Smooth muscle cell (in vitro differentiated cells): ENCODE measurements at regions not wholly inside any gene's neighbourhood (a gene's known extent, or its start where the extent isn't known, plus 50 kb on each side); places are given as distances from the start of the nearest gene placed in this dataset.

Experiments used
- DNase-seq: peaks from one replicate; lab custom pipeline; 2025; ENCODE audit not compliant: unreplicated experiment; lab: John Stamatoyannopoulos, UW
- H2AFZ ChIP-seq: fragments of 200-600 bp; sonication (generic); 2 replicates; pipeline ENCODE4 v1.6.0; 2016; ENCODE audit warnings: antibody characterized with exemption, low read depth, mild to moderate bottlenecking
- H3F3A ChIP-seq: fragments of 200-600 bp; sonication (generic); 2 replicates; pipeline ENCODE4 v1.6.0; 2017; ENCODE audit warnings: antibody characterized with exemption, low read depth
- H3K27ac ChIP-seq: fragments of 200-600 bp; sonication (generic); 2 replicates; pipeline ENCODE4 v1.5.1; 2016; ENCODE audit warnings: low read depth, mild to moderate bottlenecking
- H3K27me3 ChIP-seq: fragments of 200-600 bp; sonication (generic); 2 replicates; pipeline ENCODE4 v1.6.1; 2016; ENCODE audit warnings: low read depth, mild to moderate bottlenecking
- H3K36me3 ChIP-seq: fragments of 200-600 bp; sonication (generic); 2 replicates; pipeline ENCODE4 v1.5.1; 2016; ENCODE audit warnings: low read depth
- H3K4me1 ChIP-seq: fragments of 200-600 bp; sonication (generic); 2 replicates; pipeline ENCODE4 v1.5.1; 2016; ENCODE audit warnings: low read depth
- H3K4me2 ChIP-seq: fragments of 200-600 bp; sonication (generic); 2 replicates; pipeline ENCODE4 v1.6.0; 2016; ENCODE audit warnings: mild to moderate bottlenecking
- H3K4me3 ChIP-seq: fragments of 200-600 bp; sonication (generic); 2 replicates; pipeline ENCODE4 v1.5.1; 2016; ENCODE audit warnings: mild to moderate bottlenecking
- H3K79me2 ChIP-seq: fragments of 200-600 bp; sonication (generic); 2 replicates; pipeline ENCODE4 v1.6.0; 2016; ENCODE audit warnings: low read depth, mild to moderate bottlenecking
- H3K9ac ChIP-seq: fragments of 200-600 bp; sonication (generic); 2 replicates; pipeline ENCODE4 v1.6.0; 2016; ENCODE audit warnings: low read depth
- H3K9me3 ChIP-seq: fragments of 200-600 bp; sonication (generic); replicated peaks from 2 replicates; pipeline ENCODE4 v1.5.1; 2016; ENCODE audit warnings: low read depth
- H4K20me1 ChIP-seq: fragments of 200-600 bp; sonication (generic); 2 replicates; pipeline ENCODE4 v1.6.0; 2016; ENCODE audit warnings: low read depth
- WGBS: methylation state at CpG from one replicate; pipeline ENCODE4 v1.1.7; 2016; ENCODE audit warnings: low lambda C conversion rate; 5-methylcytosine and 5-hydroxymethylcytosine counted together
- TF ChIP-seq, protein P1 (sequence below): fragments of 200-600 bp; sonication (generic); IDR thresholded peaks from 2 replicates; pipeline ENCODE4 v1.5.1; 2017; ENCODE audit warnings: borderline replicate concordance, mild to moderate bottlenecking, antibody characterized with exemption; ENCODE audit not compliant: insufficient read depth, poor library complexity, severe bottlenecking

DNA sequence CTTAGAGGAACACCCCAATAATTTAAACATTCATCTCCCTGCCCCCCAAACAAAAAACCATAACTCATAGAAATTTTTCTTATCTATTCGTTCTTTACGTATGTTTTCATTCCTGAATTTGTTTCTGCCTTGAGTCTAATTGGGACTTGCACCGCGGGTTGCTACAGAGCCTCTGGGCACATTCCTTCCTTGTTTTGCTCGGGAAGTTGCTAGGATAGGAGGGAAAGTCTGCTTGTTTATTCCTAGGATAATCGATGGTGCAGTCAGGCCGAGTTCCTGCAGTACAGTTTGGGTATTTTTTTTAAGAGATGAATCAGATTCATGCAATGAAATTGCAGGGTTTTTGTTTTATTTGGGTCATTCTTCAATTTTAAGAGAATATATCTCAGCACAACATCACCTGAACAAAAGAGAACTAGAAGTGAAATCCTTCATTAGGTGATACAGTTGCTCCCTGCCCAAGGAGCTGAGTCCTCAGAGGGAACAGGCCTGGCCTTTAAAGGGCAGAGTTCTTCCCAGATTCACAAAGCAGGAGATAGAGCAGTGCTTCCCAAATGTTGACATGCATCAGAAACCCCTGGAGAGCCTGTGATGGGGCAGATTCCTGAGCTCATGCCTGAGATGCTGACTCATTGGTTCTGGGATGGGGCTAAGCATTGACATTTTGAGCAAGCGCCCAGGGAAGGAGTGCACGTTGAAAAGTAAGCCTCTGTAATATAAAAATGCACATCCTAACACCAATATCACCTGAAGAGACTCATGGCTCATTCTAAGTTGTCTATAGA, 114.9 kb upstream of the FAM9B start:
- Histone ChIP-seq H3K9ac (no peak overlapping the region), H3K9me3 (no peaks in the 10 kb centered on the region), H3K79me2 (no peaks in the 10 kb centered on the region), H3K27me3 (no peaks in the 10 kb centered on the region), H3K27ac (peak overlapping the region; percentile 54), H2AFZ (no peak overlapping the region), H3K36me3 (no peaks in the 10 kb centered on the region), H3K4me3 (no peak overlapping the region), H4K20me1 (no peaks in the 10 kb centered on the region), H3K4me1 (no peaks in the 10 kb centered on the region), H3F3A (no peaks in the 10 kb centered on the region), H3K4me2 (peak overlapping the region; percentile 49)
- TF ChIP-seq, protein P1, sequence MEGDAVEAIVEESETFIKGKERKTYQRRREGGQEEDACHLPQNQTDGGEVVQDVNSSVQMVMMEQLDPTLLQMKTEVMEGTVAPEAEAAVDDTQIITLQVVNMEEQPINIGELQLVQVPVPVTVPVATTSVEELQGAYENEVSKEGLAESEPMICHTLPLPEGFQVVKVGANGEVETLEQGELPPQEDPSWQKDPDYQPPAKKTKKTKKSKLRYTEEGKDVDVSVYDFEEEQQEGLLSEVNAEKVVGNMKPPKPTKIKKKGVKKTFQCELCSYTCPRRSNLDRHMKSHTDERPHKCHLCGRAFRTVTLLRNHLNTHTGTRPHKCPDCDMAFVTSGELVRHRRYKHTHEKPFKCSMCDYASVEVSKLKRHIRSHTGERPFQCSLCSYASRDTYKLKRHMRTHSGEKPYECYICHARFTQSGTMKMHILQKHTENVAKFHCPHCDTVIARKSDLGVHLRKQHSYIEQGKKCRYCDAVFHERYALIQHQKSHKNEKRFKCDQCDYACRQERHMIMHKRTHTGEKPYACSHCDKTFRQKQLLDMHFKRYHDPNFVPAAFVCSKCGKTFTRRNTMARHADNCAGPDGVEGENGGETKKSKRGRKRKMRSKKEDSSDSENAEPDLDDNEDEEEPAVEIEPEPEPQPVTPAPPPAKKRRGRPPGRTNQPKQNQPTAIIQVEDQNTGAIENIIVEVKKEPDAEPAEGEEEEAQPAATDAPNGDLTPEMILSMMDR = no peak
- WGBS = 37% methylated on average over 9 of the region's 9 CpGs
- DNase-seq = no peak

DNA sequence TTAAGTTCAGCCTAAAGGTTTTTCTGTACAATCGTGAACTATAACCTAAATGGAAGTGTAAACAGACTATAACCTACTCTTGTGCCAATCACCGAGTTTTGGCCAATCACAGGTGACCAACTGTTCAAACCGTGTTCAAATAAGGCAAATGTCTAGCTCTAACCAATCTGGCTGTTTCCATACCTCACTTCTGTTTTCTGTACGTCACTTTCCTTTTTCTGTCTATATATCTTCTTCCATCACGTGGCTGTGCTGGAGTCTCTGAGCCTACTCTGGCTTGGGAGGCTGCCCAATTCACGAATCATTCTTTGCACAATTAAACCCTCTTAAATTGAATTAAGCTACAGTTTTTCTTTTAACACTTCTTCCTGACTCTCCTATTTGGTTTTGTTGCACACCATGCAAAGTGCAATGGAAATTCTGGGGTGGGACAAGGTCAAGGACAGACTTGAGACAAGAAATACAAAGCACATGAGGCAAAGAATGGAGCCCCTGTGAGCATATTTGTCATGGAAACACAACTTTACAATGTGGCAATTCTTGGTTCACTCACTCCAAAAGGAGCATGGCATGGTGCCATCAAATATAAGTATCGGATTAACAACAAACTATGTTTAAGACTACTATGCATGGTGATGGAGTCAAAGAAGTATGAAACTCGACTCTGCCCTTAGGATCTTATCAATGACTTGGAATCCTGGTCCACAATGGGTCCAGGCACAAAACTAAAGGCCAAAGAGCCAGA, 115.7 kb upstream of the FAM9B start:
- Histone ChIP-seq H3K79me2 (no peaks in the 10 kb centered on the region), H3K9me3 (no peaks in the 10 kb centered on the region), H3K27ac (no peak overlapping the region), H3K9ac (no peak overlapping the region), H3K27me3 (no peaks in the 10 kb centered on the region), H2AFZ (no peak overlapping the region), H3K4me1 (no peaks in the 10 kb centered on the region), H3F3A (no peaks in the 10 kb centered on the region), H3K4me2 (no peak overlapping the region), H3K4me3 (no peak overlapping the region), H3K36me3 (no peaks in the 10 kb centered on the region), H4K20me1 (no peaks in the 10 kb centered on the region)
- 64% methylated on average over 8 of the region's 8 CpGs for WGBS
- TF ChIP-seq, protein P1 = no peak
- no peak for DNase-seq

GRCh38 chrX:9151772-9152307, 117.9 kb upstream of the FAM9B start:
- Histone ChIP-seq H3K4me1 (no peaks in the 10 kb centered on the region), H3K9ac (no peak overlapping the region), H3K27me3 (no peaks in the 10 kb centered on the region), H2AFZ (no peak overlapping the region), H3K79me2 (no peaks in the 10 kb centered on the region), H3F3A (no peaks in the 10 kb centered on the region), H3K4me3 (no peak overlapping the region), H3K36me3 (no peaks in the 10 kb centered on the region), H3K9me3 (no peaks in the 10 kb centered on the region), H3K4me2 (no peak overlapping the region), H3K27ac (no peak overlapping the region), H4K20me1 (no peaks in the 10 kb centered on the region)
- 80% methylated on average over 2 of the region's 2 CpGs for WGBS
- DNase-seq = no peak
- TF ChIP-seq, protein P1 = no peak
